ENCODE measurements at regions not wholly inside any gene's neighbourhood (a gene's known extent, or its start where the extent isn't known, plus 50 kb on each side); places are given as distances from the start of the nearest gene placed in this dataset.
"Not testable (repeated sequence)": the region's sequence is repeated elsewhere in the genome, so short reads cannot be mapped to it uniquely, and the experiment has no call there.

DNA sequence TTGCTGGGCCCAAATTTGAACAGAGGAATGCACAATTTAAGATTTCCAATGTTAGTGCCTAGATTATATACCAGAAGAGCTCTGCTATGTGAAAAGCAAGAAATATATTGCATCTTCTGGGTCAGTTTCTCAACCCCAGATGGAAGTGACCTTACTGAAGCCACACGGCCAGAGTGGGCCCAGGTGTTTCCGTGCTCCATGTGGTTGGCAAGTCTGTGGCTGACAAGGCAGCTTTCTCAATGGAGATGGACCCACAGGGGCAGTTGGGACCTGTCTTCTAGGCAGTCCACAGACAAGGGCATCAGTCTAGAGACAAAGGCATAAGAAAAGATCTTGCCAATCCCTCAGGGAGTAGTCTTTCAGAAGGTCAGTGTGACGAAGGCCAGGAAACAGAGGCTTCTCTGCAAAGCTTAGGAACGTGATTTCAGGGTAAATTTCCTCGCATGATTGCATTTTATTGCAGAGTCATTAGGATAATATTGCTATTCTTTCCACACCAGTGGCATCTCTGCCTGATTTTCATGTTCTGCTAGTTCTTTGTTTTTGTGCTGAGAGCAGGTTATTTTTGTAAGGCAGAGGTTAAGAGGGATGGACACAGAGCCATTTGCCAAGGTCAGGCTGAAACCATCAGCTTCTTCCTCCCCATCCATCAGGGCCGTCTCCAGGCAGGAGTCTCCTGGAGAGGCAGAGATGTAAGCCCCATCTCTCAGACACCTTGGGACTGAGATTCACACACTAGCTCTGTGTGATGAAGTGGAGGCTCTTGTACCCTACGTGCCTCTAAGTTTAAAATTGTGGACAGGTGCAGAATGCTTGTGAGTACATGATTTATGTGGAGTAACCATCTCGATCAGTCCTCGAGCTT, 202.1 kb downstream of the ANKRD30B start:
- ChIA-PET CTCF (no interaction called here), POLR2A (no interaction called here)
- TF ChIP-seq L3MBTL2 (conservative IDR thresholded peaks at IDR 0.05) (no peak), HDGF (IDR thresholded peaks at IDR 0.05; ENCODE audit: borderline replicate concordance) (no peak), LEF1 (IDR thresholded peaks at IDR 0.05; ENCODE audit: borderline replicate concordance) (no peak), ARNT (IDR thresholded peaks at IDR 0.05) (no peak), FOXM1 (IDR thresholded peaks at IDR 0.05; ENCODE audit: borderline replicate concordance) (no peak), TARDBP (IDR thresholded peaks at IDR 0.05) (no peak), SP1 (IDR thresholded peaks at IDR 0.05) (no peak)
- no peak for DNase-seq (ENCODE audit: extremely low spot score)

DNA sequence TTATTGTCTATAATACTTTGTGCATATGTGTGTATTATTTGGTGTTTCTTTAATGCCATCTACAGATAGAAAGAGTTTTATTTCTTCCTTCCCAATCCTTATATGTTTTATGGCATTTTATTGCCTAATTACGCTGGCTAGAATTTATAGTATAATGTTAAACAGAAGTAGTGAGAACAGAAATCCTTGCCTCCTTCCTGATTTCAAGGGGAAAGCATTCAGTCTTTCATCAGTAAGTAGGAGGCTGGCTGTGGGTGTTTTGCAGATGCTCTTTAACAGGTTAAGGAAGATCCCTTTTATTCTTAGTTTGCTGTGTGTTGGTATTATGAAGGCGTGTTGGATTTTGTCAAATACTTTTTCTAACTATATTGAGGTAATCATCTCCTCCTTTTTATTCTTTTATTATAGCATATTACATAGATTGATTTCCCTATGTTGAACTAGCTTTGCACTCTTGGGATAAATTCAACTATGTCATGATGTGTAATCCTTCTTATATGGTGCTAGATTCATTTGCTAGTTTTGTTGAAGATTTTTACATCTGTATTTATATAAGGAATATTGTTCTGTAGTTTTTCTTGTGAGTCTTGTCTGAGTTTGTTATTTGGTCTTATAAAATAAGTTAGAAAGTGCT, 204.6 kb downstream of the ANKRD30B start:
- DNase-seq (ENCODE audit: extremely low spot score); CTCF ChIA-PET; POLR2A ChIA-PET: not testable (repeated sequence)

DNA sequence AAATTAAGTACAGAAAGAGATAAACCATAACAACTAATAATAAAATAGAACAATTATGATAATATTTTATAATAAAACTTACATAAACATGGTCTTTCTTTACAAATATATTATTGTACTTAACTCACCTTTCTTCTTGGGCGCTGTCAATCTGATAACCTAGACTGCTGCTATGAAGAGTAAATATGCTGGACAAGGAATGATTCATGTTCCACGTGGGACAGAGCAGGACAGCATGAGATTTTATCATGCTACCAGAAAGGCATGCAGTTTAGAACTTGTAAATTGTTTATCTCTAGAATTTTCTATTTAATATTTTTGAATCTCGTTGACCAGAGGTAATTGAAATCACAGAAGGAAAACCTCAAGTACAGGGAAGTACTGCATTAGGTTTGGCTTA, 210.7 kb downstream of the ANKRD30B start:
- POLR2A ChIA-PET, result no interaction called here
- DNase-seq (ENCODE audit: extremely low spot score), result no peak
- CTCF ChIA-PET, result no interaction called here
- TF ChIP-seq, protein P1, sequence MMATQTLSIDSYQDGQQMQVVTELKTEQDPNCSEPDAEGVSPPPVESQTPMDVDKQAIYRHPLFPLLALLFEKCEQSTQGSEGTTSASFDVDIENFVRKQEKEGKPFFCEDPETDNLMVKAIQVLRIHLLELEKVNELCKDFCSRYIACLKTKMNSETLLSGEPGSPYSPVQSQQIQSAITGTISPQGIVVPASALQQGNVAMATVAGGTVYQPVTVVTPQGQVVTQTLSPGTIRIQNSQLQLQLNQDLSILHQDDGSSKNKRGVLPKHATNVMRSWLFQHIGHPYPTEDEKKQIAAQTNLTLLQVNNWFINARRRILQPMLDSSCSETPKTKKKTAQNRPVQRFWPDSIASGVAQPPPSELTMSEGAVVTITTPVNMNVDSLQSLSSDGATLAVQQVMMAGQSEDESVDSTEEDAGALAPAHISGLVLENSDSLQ (IDR thresholded peaks at IDR 0.05), result no peak
- TF ChIP-seq HDGF (IDR thresholded peaks at IDR 0.05; ENCODE audit: borderline replicate concordance) (no peak), LEF1 (IDR thresholded peaks at IDR 0.05; ENCODE audit: borderline replicate concordance) (no peak), FOXM1 (IDR thresholded peaks at IDR 0.05; ENCODE audit: borderline replicate concordance) (no peak), SP1 (IDR thresholded peaks at IDR 0.05) (no peak), ZNF384 (IDR thresholded peaks at IDR 0.05) (no peak), L3MBTL2 (conservative IDR thresholded peaks at IDR 0.05) (no peak), NFRKB (IDR thresholded peaks at IDR 0.05) (no peak), ELF4 (IDR thresholded peaks at IDR 0.05) (no peak), TARDBP (IDR thresholded peaks at IDR 0.05) (no peak), BHLHE40 (IDR thresholded peaks at IDR 0.05; ENCODE audit: borderline replicate concordance) (no peak), SUZ12 (IDR thresholded peaks at IDR 0.05) (no peak), FOXA1 (IDR thresholded peaks at IDR 0.05) (no peak), FOXK2 (IDR thresholded peaks at IDR 0.05) (no peak), CTBP1 (IDR thresholded peaks at IDR 0.05; ENCODE audit: borderline replicate concordance) (no peak), ARNT (IDR thresholded peaks at IDR 0.05) (no peak)

DNA sequence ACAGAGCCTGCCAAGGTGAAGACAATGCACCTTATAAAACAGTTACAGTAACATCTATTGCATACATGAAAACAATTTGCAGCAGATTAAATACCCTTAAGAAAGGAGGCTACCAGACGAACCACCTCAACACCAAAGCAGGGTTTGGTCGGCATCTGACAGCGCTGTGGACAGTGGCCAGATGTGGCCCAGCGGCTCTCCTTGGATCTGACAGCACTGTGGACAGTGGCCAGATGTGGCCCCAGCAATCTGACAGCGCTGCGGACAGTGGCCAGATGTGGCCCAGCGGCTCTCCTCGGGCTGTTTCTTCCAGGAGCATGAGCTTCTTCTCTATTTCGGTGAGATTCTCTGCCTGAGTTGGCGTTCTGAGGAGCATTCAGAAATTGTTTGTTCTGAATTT, 211.6 kb downstream of the ANKRD30B start:
- no peak for DNase-seq (ENCODE audit: extremely low spot score)
- ChIA-PET POLR2A (no interaction called here), CTCF (no interaction called here)
- TF ChIP-seq ELF4 (IDR thresholded peaks at IDR 0.05), result no peak
- TF ChIP-seq CTBP1 (IDR thresholded peaks at IDR 0.05; ENCODE audit: borderline replicate concordance), result no peak

DNA sequence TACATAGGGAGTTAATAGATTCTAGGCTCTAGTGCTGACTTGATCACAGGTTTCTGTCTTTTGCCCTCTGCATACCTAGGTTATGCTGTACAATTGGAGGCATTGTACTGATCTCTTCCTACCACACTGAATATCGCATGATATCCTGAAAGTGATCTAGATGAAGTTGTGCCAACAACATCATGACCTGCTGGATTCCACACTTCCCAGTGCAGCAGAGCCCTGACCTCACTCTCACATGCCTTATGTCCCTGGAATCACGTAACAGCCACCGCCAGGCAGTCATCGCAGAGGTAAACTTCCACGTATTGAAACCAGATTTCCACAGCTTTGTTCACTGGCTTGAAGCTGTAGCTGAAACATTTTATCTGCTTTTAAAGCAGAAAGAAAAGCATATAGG, 214.0 kb downstream of the ANKRD30B start:
- DNase-seq (ENCODE audit: extremely low spot score), result no peak
- ChIA-PET POLR2A (no interaction called here), CTCF (no interaction called here)
- TF ChIP-seq SP1 (IDR thresholded peaks at IDR 0.05) (no peak), TARDBP (IDR thresholded peaks at IDR 0.05) (no peak), HDGF (IDR thresholded peaks at IDR 0.05; ENCODE audit: borderline replicate concordance) (no peak), L3MBTL2 (conservative IDR thresholded peaks at IDR 0.05) (no peak), LEF1 (IDR thresholded peaks at IDR 0.05; ENCODE audit: borderline replicate concordance) (no peak)

DNA sequence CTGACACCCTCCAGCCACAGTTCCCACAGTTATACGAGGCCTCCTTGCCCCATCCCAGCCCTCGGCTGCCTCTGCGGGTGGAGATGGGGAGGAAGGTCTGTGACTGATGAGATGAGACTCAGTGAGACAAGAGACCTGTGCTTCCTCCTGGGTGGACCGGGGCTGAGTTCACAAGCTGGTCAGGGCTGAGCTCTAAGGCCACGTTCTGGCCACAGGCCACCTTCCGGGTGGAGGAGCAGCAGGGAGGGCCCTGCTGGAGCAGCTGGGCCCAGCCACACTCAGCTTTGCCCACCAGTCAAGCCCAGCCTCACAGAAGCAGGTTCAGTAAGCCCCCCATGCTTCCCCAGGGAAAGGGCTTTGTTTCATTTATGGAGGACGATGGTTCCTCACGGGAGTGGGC, 214.7 kb downstream of the ANKRD30B start:
- CTCF ChIA-PET, result no interaction called here
- TF ChIP-seq L3MBTL2 (conservative IDR thresholded peaks at IDR 0.05) (no peak), BHLHE40 (IDR thresholded peaks at IDR 0.05; ENCODE audit: borderline replicate concordance) (no peak), HDGF (IDR thresholded peaks at IDR 0.05; ENCODE audit: borderline replicate concordance) (no peak), FOXM1 (IDR thresholded peaks at IDR 0.05; ENCODE audit: borderline replicate concordance) (no peak), ZNF384 (IDR thresholded peaks at IDR 0.05) (no peak), SP1 (IDR thresholded peaks at IDR 0.05) (no peak), TARDBP (IDR thresholded peaks at IDR 0.05) (no peak), FOXA1 (IDR thresholded peaks at IDR 0.05) (no peak), ARNT (IDR thresholded peaks at IDR 0.05) (no peak), LEF1 (IDR thresholded peaks at IDR 0.05; ENCODE audit: borderline replicate concordance) (no peak), SUZ12 (IDR thresholded peaks at IDR 0.05) (no peak), FOXK2 (IDR thresholded peaks at IDR 0.05) (no peak), NFRKB (IDR thresholded peaks at IDR 0.05) (no peak), CTBP1 (IDR thresholded peaks at IDR 0.05; ENCODE audit: borderline replicate concordance) (no peak), ELF4 (IDR thresholded peaks at IDR 0.05) (no peak)
- TF ChIP-seq, protein P1 (IDR thresholded peaks at IDR 0.05), result no peak
- POLR2A ChIA-PET, result no interaction called here
- DNase-seq (ENCODE audit: extremely low spot score), result no peak

DNA sequence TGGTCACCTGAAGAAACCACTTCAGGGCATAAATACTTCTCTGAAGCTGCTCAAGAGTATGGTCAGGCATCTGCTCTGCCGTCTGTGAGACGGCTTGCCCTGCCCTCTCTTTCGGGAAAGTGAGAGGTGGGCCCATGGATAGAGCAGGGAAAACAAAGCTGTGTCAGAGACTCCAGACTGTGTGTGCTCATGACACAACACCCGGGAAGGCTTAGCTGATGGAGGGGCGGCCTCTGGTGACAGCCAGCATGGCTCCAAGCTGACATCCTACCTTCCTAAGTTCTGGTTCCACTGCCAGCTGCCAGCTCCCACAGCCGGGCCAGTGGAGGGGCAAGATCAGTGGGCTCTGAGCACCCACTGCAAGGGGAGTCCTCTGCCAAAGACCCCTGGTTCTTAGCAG, 215.3 kb downstream of the ANKRD30B start:
- no peak for DNase-seq (ENCODE audit: extremely low spot score)
- no peak for TF ChIP-seq CTBP1 (IDR thresholded peaks at IDR 0.05; ENCODE audit: borderline replicate concordance)
- TF ChIP-seq SP1 (IDR thresholded peaks at IDR 0.05), result no peak
- ChIA-PET POLR2A (no interaction called here), CTCF (no interaction called here)
